GM12891 (cell line): ENCODE measurements at regions not wholly inside any gene's neighbourhood (a gene's known extent, or its start where the extent isn't known, plus 50 kb on each side); places are given as distances from the start of the nearest gene placed in this dataset.

Source experiments
- PAX5 ChIP-seq: IDR thresholded peaks from 2 replicates; pipeline ENCODE4 v1.6.1; 2011; ENCODE audit warnings: low read length, moderate library complexity, mild to moderate bottlenecking; ENCODE audit not compliant: insufficient read depth, severe bottlenecking
- POLR2A ChIP-seq: IDR thresholded peaks from 2 replicates; pipeline ENCODE4 v1.6.1; 2011; ENCODE audit warnings: low read depth, low read length, control low read depth
- POLR2AphosphoS5 ChIP-seq: IDR thresholded peaks from 2 replicates; pipeline ENCODE4 v1.6.1; 2011; ENCODE audit warnings: low read depth, low read length, control low read depth
- SPI1 ChIP-seq: IDR thresholded peaks from 2 replicates; pipeline ENCODE4 v1.6.1; 2011; ENCODE audit warnings: low read depth, low read length, control low read depth
- TAF1 ChIP-seq: IDR thresholded peaks from 2 replicates; pipeline ENCODE4 v1.6.1; 2011; ENCODE audit warnings: low read depth, low read length, control low read depth

GRCh38 chr4:19752599-19752998 lies 499.1 kb upstream of the SLIT2 start:
- TF ChIP-seq POLR2A, result no peak
- TF ChIP-seq POLR2AphosphoS5, result no peak
- no peak for TF ChIP-seq TAF1
- no peak for TF ChIP-seq SPI1
- no peak for TF ChIP-seq PAX5
